Hepatocyte (in vitro differentiated cells): ENCODE measurements at regions not wholly inside any gene's neighbourhood (a gene's known extent, or its start where the extent isn't known, plus 50 kb on each side); places are given as distances from the start of the nearest gene placed in this dataset.

Experiments
- EZH2phosphoT487 ChIP-seq: fragments of 200-600 bp; sonication (generic); IDR thresholded peaks from one replicate; pipeline ENCODE4 v1.6.1; 2018; ENCODE audit warnings: antibody characterized with exemption, mild to moderate bottlenecking, low read depth, moderate library complexity; ENCODE audit not compliant: unreplicated experiment, severe bottlenecking
- TF ChIP-seq, protein P1 (sequence below): fragments of 200-600 bp; sonication (generic); IDR thresholded peaks from 2 replicates; pipeline ENCODE4 v1.5.1; 2016; ENCODE audit warnings: antibody characterized with exemption, mild to moderate bottlenecking; ENCODE audit not compliant: poor library complexity

DNA sequence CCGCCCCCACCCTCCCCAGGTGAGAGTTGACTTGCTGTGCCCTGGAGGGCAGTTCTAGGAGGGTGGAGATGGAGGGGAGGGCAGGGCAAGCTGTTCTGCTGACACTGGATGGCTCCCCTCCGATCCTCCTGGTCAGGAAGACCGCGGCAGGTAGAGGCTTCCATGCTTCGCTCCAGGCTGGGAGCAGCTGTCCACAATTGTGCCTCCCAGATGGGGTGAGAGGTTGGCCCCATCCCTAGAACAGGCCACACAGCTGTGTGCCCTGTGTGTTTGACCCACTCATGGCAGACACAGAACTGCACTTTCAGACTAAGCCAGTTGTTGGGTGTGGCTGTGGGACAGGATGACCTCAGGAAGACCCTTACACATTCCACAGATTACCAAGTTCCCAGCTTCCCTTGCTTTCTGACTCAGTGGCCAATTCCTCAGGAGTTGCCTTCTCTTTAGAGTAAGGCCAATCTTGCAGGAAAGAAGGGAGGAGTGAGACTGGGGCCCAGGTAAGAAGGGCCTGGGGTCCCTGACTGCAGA is 72.1 kb upstream of the HSPA9 start:
- TF ChIP-seq, protein P1, sequence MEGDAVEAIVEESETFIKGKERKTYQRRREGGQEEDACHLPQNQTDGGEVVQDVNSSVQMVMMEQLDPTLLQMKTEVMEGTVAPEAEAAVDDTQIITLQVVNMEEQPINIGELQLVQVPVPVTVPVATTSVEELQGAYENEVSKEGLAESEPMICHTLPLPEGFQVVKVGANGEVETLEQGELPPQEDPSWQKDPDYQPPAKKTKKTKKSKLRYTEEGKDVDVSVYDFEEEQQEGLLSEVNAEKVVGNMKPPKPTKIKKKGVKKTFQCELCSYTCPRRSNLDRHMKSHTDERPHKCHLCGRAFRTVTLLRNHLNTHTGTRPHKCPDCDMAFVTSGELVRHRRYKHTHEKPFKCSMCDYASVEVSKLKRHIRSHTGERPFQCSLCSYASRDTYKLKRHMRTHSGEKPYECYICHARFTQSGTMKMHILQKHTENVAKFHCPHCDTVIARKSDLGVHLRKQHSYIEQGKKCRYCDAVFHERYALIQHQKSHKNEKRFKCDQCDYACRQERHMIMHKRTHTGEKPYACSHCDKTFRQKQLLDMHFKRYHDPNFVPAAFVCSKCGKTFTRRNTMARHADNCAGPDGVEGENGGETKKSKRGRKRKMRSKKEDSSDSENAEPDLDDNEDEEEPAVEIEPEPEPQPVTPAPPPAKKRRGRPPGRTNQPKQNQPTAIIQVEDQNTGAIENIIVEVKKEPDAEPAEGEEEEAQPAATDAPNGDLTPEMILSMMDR, result no peak
- TF ChIP-seq EZH2phosphoT487, result no peak
